Right lobe of liver (tissue), 4 donors: ENCODE measurements at regions not wholly inside any gene's neighbourhood (a gene's known extent, or its start where the extent isn't known, plus 50 kb on each side); places are given as distances from the start of the nearest gene placed in this dataset.

Experiments
- CTCF ChIP-seq, 4 donors: fragments of 200-600 bp in 3 of 4; fragments of 450-650 bp in 1 of 4; IDR thresholded peaks; one replicate each; pipeline versions ENCODE4 v1.5.1 to v1.8.0; 2016 to 2022; ENCODE audit warnings: antibody characterized with exemption in 4 of 4, mild to moderate bottlenecking in 2 of 4
- POLR2A ChIP-seq: fragments of 450-650 bp; IDR thresholded peaks from one replicate; pipeline ENCODE4 v1.6.1; 2017; ENCODE audit warnings: antibody characterized with exemption, mild to moderate bottlenecking
- donor health status: DM: no; HTN: no; CAD: no.
- donor health status: DM: no; HTN: no; CAD: no.
- donor health status: DM: no; HTN: yes; CAD: no.

- TF ChIP-seq CTCF (IDR thresholded peaks at IDR 0.05) (no peak), POLR2A (no peak)
These were observed 118.7 kb upstream of the CD180 start for GRCh38 chr5:67315082-67315989.
